H1 (cell line): ENCODE measurements at regions not wholly inside any gene's neighbourhood (a gene's known extent, or its start where the extent isn't known, plus 50 kb on each side); places are given as distances from the start of the nearest gene placed in this dataset.

ENCODE experiments used
- BACH1 ChIP-seq: IDR thresholded peaks from 2 replicates; pipeline ENCODE4 v1.6.1; 2012; ENCODE audit warnings: low read length, improper control_type of control experiment
- CHD1 ChIP-seq: IDR thresholded peaks from 2 replicates; pipeline ENCODE4 v1.6.1; 2012; ENCODE audit warnings: low read depth, low read length, improper control_type of control experiment
- HDAC6 ChIP-seq: IDR thresholded peaks from one replicate; pipeline ENCODE4 v1.7.1; 2012; ENCODE audit warnings: low read depth, mild to moderate bottlenecking, inconsistent platforms, low read length, moderate library complexity
- KDM1A ChIP-seq: fragments of 200-600, 300-600 bp; sonication (generic); IDR thresholded peaks from 2 replicates; pipeline ENCODE4 v1.7.1; 2016; ENCODE audit warnings: mild to moderate bottlenecking, low read length, borderline replicate concordance
- RFX5 ChIP-seq: IDR thresholded peaks from 2 replicates; pipeline ENCODE4 v1.6.1; 2011; ENCODE audit warnings: low read depth, low read length, improper control_type of control experiment, borderline replicate concordance
- SP1 ChIP-seq: IDR thresholded peaks from 2 replicates; pipeline ENCODE4 v1.6.1; 2011; ENCODE audit warnings: low read depth, low read length
- TBP ChIP-seq: IDR thresholded peaks from 2 replicates; pipeline ENCODE4 v1.6.1; 2011; ENCODE audit warnings: low read depth, low read length, improper control_type of control experiment
- TCF12 ChIP-seq: IDR thresholded peaks from 2 replicates; pipeline ENCODE4 v1.6.1; 2011; ENCODE audit warnings: low read depth, mild to moderate bottlenecking, low read length
- TF ChIP-seq, protein P1 (sequence below): fragments of 300-600 bp; sonication (generic); IDR thresholded peaks from 2 replicates; pipeline ENCODE4 v1.7.1; 2012; ENCODE audit warnings: low read length, moderate library complexity, mild to moderate bottlenecking, inconsistent platforms; ENCODE audit not compliant: insufficient replicate concordance
- TF ChIP-seq, protein P2 (sequence below): IDR thresholded peaks from 2 replicates; pipeline ENCODE4 v1.6.1; 2011; ENCODE audit warnings: low read depth, mild to moderate bottlenecking, low read length; ENCODE audit not compliant: insufficient read depth

DNA sequence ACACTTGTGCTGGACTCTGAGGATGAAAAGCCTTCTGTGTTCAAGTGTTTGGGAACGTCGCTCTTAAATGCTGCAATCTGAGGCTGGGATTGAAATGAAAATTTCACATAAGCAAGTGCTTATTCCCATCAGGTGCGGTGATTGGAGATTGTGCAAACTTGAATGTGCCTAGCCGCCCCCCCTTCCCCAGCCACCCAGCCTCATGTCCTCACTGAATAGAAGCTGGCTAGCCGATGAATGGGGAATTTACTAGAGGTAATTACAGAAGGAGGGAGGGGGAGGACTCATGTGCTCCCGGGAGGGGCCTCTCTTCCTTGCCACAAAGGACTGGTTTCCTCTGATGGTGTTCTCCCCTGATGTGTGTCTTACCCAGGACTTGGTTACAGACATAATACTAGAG is 544.8 kb upstream of the EEF2KMT start (continued):
- TF ChIP-seq, protein P1, sequence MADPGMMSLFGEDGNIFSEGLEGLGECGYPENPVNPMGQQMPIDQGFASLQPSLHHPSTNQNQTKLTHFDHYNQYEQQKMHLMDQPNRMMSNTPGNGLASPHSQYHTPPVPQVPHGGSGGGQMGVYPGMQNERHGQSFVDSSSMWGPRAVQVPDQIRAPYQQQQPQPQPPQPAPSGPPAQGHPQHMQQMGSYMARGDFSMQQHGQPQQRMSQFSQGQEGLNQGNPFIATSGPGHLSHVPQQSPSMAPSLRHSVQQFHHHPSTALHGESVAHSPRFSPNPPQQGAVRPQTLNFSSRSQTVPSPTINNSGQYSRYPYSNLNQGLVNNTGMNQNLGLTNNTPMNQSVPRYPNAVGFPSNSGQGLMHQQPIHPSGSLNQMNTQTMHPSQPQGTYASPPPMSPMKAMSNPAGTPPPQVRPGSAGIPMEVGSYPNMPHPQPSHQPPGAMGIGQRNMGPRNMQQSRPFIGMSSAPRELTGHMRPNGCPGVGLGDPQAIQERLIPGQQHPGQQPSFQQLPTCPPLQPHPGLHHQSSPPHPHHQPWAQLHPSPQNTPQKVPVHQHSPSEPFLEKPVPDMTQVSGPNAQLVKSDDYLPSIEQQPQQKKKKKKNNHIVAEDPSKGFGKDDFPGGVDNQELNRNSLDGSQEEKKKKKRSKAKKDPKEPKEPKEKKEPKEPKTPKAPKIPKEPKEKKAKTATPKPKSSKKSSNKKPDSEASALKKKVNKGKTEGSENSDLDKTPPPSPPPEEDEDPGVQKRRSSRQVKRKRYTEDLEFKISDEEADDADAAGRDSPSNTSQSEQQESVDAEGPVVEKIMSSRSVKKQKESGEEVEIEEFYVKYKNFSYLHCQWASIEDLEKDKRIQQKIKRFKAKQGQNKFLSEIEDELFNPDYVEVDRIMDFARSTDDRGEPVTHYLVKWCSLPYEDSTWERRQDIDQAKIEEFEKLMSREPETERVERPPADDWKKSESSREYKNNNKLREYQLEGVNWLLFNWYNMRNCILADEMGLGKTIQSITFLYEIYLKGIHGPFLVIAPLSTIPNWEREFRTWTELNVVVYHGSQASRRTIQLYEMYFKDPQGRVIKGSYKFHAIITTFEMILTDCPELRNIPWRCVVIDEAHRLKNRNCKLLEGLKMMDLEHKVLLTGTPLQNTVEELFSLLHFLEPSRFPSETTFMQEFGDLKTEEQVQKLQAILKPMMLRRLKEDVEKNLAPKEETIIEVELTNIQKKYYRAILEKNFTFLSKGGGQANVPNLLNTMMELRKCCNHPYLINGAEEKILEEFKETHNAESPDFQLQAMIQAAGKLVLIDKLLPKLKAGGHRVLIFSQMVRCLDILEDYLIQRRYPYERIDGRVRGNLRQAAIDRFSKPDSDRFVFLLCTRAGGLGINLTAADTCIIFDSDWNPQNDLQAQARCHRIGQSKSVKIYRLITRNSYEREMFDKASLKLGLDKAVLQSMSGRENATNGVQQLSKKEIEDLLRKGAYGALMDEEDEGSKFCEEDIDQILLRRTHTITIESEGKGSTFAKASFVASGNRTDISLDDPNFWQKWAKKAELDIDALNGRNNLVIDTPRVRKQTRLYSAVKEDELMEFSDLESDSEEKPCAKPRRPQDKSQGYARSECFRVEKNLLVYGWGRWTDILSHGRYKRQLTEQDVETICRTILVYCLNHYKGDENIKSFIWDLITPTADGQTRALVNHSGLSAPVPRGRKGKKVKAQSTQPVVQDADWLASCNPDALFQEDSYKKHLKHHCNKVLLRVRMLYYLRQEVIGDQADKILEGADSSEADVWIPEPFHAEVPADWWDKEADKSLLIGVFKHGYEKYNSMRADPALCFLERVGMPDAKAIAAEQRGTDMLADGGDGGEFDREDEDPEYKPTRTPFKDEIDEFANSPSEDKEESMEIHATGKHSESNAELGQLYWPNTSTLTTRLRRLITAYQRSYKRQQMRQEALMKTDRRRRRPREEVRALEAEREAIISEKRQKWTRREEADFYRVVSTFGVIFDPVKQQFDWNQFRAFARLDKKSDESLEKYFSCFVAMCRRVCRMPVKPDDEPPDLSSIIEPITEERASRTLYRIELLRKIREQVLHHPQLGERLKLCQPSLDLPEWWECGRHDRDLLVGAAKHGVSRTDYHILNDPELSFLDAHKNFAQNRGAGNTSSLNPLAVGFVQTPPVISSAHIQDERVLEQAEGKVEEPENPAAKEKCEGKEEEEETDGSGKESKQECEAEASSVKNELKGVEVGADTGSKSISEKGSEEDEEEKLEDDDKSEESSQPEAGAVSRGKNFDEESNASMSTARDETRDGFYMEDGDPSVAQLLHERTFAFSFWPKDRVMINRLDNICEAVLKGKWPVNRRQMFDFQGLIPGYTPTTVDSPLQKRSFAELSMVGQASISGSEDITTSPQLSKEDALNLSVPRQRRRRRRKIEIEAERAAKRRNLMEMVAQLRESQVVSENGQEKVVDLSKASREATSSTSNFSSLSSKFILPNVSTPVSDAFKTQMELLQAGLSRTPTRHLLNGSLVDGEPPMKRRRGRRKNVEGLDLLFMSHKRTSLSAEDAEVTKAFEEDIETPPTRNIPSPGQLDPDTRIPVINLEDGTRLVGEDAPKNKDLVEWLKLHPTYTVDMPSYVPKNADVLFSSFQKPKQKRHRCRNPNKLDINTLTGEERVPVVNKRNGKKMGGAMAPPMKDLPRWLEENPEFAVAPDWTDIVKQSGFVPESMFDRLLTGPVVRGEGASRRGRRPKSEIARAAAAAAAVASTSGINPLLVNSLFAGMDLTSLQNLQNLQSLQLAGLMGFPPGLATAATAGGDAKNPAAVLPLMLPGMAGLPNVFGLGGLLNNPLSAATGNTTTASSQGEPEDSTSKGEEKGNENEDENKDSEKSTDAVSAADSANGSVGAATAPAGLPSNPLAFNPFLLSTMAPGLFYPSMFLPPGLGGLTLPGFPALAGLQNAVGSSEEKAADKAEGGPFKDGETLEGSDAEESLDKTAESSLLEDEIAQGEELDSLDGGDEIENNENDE = no peak
- no peak for TF ChIP-seq TBP
- TF ChIP-seq HDAC6 = no peak
- no peak for TF ChIP-seq TCF12
- TF ChIP-seq RFX5 = no peak
- TF ChIP-seq, protein P2, sequence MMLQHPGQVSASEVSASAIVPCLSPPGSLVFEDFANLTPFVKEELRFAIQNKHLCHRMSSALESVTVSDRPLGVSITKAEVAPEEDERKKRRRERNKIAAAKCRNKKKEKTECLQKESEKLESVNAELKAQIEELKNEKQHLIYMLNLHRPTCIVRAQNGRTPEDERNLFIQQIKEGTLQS = no peak
- no peak for TF ChIP-seq SP1
- TF ChIP-seq CHD1 = no peak
- no peak for TF ChIP-seq KDM1A
- TF ChIP-seq BACH1 = no peak
